ENCODE measurements at regions not wholly inside any gene's neighbourhood (a gene's known extent, or its start where the extent isn't known, plus 50 kb on each side); places are given as distances from the start of the nearest gene placed in this dataset.

- TF ChIP-seq EZH2 (IDR thresholded peaks at IDR 0.05; ENCODE audit: low read depth) (no peak), CTCF (conservative IDR thresholded peaks at IDR 0.05) (no peak)
Measured at GRCh38 chr5:96079075-96079474, 117.4 kb upstream of the ELL2 start.
